HG02973 (cell line): ENCODE measurements at regions not wholly inside any gene's neighbourhood (a gene's known extent, or its start where the extent isn't known, plus 50 kb on each side); places are given as distances from the start of the nearest gene placed in this dataset.

Experiments used
- ATAC-seq: cut with Tn5 transposase; IDR thresholded peaks from one replicate; pipeline ENCODE4 v1.9.1; 2021; ENCODE audit warnings: moderate library complexity; ENCODE audit not compliant: unreplicated experiment

DNA sequence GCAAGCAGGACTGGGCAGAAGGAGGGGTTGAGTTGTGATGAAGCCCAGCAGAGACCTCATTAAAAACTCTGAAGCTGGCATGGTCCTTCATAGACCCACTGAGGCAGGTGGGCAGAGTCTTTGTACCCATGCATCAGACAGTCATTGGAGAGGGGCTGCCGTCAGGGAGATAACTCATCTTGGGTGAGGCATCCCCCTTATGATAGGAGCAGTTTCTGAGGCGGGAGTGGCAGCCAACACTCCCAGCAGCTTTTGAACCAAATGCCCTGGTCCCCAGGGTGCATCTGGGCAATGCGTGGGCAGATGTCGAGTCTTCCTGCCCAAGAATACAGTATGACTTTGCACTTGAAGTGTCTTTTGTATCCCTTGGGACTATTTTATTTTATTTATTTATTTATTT, 68.1 kb downstream of the HTR5A start:
- no peak for ATAC-seq

- no peak for ATAC-seq
Measured at GRCh38 chr7:155141562-155141961, 71.4 kb downstream of the HTR5A start.

GRCh38 chr7:155143381-155143780, 73.3 kb downstream of the HTR5A start:
- ATAC-seq = no peak

- no peak for ATAC-seq
Measured at GRCh38 chr7:155144371-155144770, 74.2 kb downstream of the HTR5A start.

GRCh38 chr7:155145477-155146255, 75.5 kb downstream of the HTR5A start:
- ATAC-seq = no peak

DNA sequence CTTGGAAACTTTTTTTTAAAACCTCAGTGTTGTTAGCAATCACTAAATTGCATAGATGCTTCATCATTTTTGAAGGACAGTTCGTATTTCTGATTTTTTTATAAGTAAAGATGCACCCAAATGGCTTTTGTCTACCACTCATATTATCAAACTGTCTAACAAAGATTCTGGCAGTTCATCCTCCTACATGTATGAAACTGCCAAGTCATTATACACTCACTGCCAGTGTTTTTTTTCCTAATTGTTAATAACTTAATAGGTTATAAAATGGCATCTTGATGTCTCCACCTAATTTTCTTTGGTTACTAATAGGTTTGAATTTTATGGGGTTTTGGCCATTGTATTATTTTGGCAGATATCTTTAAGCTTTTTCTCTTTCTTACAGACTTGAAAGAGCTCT, 77.0 kb downstream of the HTR5A start:
- no peak for ATAC-seq

GRCh38 chr7:155147624-155148023, 77.5 kb downstream of the HTR5A start:
- ATAC-seq = no peak

- no peak for ATAC-seq
Measured at GRCh38 chr7:155153676-155154075, 83.6 kb downstream of the HTR5A start.

GRCh38 chr7:155154586-155154985, 84.5 kb downstream of the HTR5A start:
- no peak for ATAC-seq

DNA sequence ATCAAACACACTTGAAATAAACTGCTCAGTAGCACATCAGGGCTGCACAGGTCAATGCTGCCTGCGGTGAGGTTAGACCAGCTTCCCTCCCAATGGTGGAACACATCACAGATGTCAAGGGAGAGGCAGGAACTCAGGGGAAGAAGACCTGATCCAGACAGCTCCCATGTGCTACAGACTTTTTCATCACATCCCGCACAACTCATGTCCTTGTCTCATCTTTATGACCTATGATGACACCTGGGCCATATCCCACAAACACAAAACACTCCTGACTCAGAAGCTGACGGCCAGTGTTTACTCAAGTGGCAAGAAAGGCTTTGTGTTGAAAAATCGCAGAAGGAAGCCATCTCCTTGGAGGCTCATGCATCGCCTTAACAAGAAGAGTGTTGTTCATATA, 91.6 kb downstream of the HTR5A start:
- ATAC-seq = no peak

GRCh38 chr7:155162422-155162821, 92.3 kb downstream of the HTR5A start:
- ATAC-seq = no peak

- ATAC-seq = no peak
Measured at GRCh38 chr7:155163696-155164095, 93.6 kb downstream of the HTR5A start.

DNA sequence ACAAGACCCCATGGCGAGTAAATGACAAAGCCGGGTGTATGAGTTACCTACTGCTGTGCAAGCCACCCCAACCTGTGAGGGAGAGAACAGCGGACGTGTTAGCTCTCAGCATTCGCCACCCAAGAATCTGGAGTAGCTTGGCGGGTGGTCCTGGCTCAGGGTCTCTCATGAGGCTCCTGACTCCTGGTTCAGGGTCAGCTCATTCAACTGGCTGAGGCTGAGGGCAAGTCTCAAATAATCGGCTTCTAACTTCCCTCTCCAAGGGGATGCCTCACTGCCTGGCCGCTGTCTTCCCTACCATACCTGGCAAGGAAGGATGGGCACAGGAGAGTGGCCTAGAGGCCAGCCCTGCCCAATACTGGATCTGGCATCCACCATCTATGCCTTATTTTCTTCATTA, 94.2 kb downstream of the HTR5A start:
- ATAC-seq = no peak

DNA sequence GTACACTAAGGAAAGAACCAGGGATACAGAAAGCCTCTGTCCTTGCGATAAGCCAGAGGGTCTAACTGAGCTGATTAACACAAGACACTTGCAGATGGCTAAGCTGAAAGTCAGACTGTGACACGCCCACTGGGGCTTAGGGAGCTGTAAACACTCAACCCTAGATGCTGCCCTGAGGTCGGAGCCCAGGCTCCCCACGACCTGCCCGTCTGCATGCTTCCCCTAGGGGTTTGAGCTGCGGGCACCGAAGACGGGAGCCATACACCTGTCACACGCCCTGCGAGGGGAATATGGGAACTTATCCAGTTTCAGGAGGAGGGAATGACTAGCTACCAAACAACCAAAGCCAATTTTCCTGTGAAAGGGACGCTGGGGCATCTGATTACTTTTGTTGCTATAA, 96.0 kb downstream of the HTR5A start:
- ATAC-seq = no peak

DNA sequence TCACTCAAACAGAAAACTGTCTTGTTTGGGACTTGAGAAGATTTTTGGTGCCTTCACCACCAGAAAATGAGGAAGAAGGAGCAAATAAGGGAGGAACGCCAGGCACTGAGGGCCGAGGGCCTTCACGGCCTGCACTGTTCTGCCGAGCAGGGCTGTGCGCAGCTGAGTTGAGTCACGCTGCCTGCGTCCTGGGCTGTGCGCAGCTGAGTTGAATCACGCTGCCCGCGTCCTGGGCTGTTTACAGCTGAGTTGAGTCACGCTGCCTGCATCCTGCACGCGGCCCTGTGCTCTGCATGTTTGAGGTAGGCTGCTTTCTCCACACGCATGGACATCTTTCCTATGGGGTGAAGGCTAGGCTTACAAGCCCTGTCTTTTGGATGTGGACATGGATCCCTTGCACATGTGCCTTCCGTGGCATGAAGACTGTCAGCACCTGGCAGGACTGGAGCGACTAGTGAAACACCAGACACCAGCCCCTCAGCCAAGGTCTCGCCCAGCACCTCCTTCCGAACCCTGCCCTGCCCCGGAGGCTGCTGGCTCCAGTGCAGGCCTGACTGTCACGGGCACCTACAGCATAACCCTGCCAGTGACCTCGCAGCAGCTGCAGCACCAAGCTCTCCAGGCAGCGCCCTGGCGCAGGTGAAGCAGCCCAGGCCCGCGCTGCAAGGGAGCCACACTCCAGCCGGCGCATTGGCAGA, 96.7 kb downstream of the HTR5A start:
- no peak for ATAC-seq

DNA sequence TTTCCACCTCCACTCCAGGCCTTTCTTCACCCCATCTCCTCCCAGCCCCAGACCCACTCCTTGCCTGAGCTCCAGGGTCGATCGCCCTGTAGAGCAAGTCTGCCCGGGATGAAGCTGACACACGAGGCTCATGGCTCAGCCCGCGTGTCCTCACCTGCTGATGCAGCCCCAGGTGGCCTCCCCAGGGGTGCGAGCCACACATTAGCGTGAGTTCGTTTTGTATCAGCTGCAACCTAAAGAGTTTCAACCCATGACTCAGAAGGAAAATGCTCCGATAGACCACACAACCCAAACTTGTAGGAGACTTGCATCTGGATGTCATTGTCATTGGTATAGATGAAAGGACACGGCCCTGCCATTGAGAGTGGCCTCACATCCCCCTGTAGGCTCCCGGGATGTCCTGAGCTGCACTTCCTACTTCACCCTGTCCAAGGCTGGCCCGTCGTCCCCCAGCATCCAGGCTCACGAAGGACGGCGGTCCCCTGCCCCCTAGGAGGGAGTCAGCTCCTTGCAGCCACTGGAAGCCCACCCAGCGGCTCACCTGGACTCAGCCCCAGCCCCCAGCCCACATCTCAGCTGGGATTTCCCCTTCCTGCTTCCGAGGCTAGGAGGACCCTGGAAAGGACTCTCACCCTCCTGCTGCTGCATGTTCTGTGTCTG, 97.7 kb downstream of the HTR5A start:
- ATAC-seq = no peak

DNA sequence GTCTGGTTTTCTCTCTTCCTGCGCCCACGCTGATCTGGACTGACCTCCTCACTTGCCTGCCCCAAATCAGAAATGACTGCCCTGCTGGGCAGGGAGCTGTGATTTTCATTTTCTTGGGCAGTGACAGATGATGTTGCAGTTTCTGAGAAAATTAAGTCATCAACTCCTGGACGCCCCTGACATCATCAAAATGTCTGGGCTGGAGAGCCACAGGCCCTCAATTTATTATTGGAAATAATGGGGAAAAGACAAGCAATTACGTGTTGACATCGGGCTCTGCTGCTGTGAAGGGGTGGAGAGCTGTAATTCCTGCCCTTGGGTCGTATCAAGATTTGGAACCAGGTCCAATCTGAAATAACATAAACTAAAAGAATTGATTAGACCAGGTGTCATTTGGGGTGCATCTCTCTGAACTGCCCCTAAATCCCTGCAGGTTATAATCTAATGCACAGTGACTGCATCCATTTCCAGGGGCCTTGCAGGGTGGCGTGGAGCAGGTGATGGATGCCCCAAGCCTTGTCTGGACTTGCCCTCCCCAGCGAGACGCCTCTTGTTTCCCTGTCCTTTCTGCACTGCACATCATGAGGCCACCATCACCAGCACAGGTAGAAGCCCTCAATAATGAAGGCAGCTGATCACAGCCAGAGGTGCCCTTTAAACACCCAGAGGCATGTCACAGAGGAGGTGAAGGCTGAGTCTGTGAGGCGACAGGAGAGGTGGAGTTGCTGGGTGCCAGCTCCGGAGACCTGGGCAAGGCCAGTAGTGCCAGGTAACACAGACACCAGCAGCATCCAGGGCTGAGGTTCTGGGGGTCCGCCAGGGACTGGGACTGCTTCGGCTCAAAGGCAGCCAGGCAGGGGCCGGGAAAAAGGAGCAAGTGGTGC, 98.7 kb downstream of the HTR5A start:
- no peak for ATAC-seq

GRCh38 chr7:155169498-155170065, 99.5 kb downstream of the HTR5A start:
- ATAC-seq = no peak

- ATAC-seq = no peak
Measured at GRCh38 chr7:155170331-155170730, 100.2 kb downstream of the HTR5A start.

GRCh38 chr7:155172141-155172540, 102.0 kb downstream of the HTR5A start:
- ATAC-seq = no peak

DNA sequence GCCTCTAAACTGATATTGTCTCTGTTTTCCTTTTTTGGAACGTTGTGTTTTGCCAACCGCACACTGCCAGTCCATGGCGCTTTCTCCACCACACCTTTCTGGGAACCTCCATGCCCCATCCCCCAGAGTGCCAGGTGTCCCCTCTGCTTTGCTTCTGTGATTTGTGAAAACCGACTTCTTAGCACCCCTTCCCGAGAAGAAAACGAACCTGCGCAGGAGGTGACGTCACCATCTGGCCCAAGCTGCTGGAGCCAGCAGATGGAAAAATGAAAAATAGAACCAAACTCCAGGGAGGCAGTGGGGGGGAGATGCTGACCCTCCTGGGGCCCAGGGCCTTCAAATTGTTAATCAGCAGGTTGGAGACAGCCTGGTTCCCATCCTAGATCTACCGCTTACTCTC, 103.8 kb downstream of the HTR5A start:
- no peak for ATAC-seq
